Panc1 (cell line): ENCODE measurements at regions not wholly inside any gene's neighbourhood (a gene's known extent, or its start where the extent isn't known, plus 50 kb on each side); places are given as distances from the start of the nearest gene placed in this dataset.

ENCODE experiments used
- ATAC-seq: fragments of 200-7000 bp; cut with Tn5 transposase; 2 replicates; pipeline ENCODE4 v1.9.1; 2020; ENCODE audit warnings: mild to moderate bottlenecking, moderate library complexity
- BruUV-seq: library from RNA; stranded (reverse); fragments of 400-500 nt; replicated peaks from 2 replicates; lab custom pipeline; 2021; lab: Mats Ljungman, UMichigan
- CTCF ChIA-PET: fragments of 300-600 bp; sonication (Branson Sonifier 250); formaldehyde crosslinking; loops from one replicate; lab custom pipeline; 2022; ENCODE audit warnings: antibody characterized with exemption; lab: Charles Lee
- POLR2A ChIA-PET: fragments of 300-600 bp; sonication (Branson Sonifier 250); formaldehyde crosslinking; loops from one replicate; lab custom pipeline; 2022; ENCODE audit warnings: antibody characterized with exemption; lab: Charles Lee
- DNase-seq: peaks from one replicate; pipeline ENCODE4 v3.0.0-alpha.2; 2010; ENCODE audit warnings: low read depth, low spot score
- H3K27ac ChIP-seq: 2 replicates; pipeline ENCODE4 v1.5.1; 2011; ENCODE audit warnings: mild to moderate bottlenecking, low read length, inconsistent platforms
- H3K27me3 ChIP-seq: fragments of 200-500 bp; sonication (Bioruptor generic); 2 replicates; pipeline ENCODE4 v1.6.0; 2014; ENCODE audit warnings: low read length, inconsistent platforms; ENCODE audit not compliant: control insufficient read depth, insufficient read depth
- H3K36me3 ChIP-seq: fragments of 200-500 bp; sonication (Bioruptor generic); 2 replicates; pipeline ENCODE4 v1.5.1; 2014; ENCODE audit warnings: inconsistent platforms, mild to moderate bottlenecking, low read length, moderate library complexity; ENCODE audit not compliant: control insufficient read depth, insufficient read depth
- H3K4me1 ChIP-seq: 2 replicates; pipeline ENCODE4 v1.5.1; 2011; ENCODE audit warnings: inconsistent platforms, mild to moderate bottlenecking, low read length, moderate library complexity; ENCODE audit not compliant: control insufficient read depth, insufficient read depth
- H3K4me3 ChIP-seq, 2 experiments: 2 replicates each; pipeline ENCODE4 v1.5.1; 2011 to 2012; ENCODE audit warnings: low read depth in 2 of 2, low read length in 2 of 2, mild to moderate bottlenecking in 2 of 2, inconsistent platforms in 1 of 2, moderate library complexity in 1 of 2
- H3K9me3 ChIP-seq: fragments of 200-500 bp; sonication (Bioruptor generic); 2 replicates; pipeline ENCODE4 v1.5.1; 2014; ENCODE audit warnings: low read depth, mild to moderate bottlenecking, inconsistent platforms, low read length, moderate library complexity; ENCODE audit not compliant: control insufficient read depth, insufficient read depth
- POLR2AphosphoS5 ChIP-seq: IDR thresholded peaks from 2 replicates; pipeline ENCODE4 v1.6.1; 2012; ENCODE audit warnings: mild to moderate bottlenecking, low read depth, low read length, moderate library complexity
- SIN3A ChIP-seq: IDR thresholded peaks from 2 replicates; pipeline ENCODE4 v1.6.1; 2012; ENCODE audit warnings: low read depth, mild to moderate bottlenecking, low read length, moderate library complexity, borderline replicate concordance; ENCODE audit not compliant: insufficient read depth
- TCF7L2 ChIP-seq: IDR thresholded peaks from 2 replicates; pipeline ENCODE4 v1.6.1; 2011; ENCODE audit warnings: mild to moderate bottlenecking, low read depth, low read length, inconsistent platforms
- in situ Hi-C: cut with HindIII; loops from 2 replicates; pipeline ENCODE4 v1.10.0; 2016; ENCODE audit warnings: low sequenced_read_pairs, low pct_unique_long_range_greater_than_20kb
- intact Hi-C: fragments of 100-400 bp; cut with micrococcal nuclease; formaldehyde crosslinking; loops from one replicate; pipeline ENCODE4 v1.10.0; 2022; ENCODE audit not compliant: unreplicated experiment
- TF ChIP-seq, protein P1 (sequence below): fragments of 450-650 bp; IDR thresholded peaks from 2 replicates; pipeline ENCODE4 v1.5.1; 2017; ENCODE audit warnings: mild to moderate bottlenecking
- TF ChIP-seq, protein P2 (sequence below), 2 experiments: IDR thresholded peaks; 2 replicates each; pipeline ENCODE4 v1.6.1; 2011 to 2012; ENCODE audit warnings: low read depth in 2 of 2, control low read depth in 1 of 2, low read length in 1 of 2, mild to moderate bottlenecking in 1 of 2, moderate library complexity in 1 of 2; ENCODE audit not compliant: insufficient read depth in 1 of 2

DNA sequence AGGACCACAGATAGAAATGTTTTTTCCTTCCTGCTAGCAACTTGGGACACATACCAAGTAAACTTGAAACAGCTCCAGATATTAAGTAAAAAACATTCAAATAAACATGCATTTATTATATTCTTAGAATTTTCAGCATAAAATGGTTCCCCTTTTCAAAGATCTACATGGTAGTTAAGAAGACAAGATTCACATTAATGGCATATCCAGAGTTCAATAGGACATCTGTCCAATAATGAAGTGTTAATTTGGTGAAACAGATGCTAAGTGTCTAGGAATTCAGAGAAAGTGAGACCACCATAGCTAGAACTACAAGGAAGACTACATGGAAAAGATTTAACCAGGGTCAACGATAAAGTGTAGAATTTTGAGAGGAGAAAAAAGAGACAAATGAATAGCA lies 184.9 kb downstream of the COL12A1 start:
- no peaks in the 10 kb centered on the region for H3K27me3 ChIP-seq
- H3K36me3 ChIP-seq, result no peaks in the 10 kb centered on the region
- H3K9me3 ChIP-seq, result no peaks in the 10 kb centered on the region
- intact Hi-C loops (no loop called here), in situ Hi-C loops (no loop called here)
- no peak overlapping the region for H3K4me3 ChIP-seq
- ATAC-seq (no peak), DNase-seq (no peak)
- BruUV-seq, result no TSS peak
- TF ChIP-seq, protein P1, sequence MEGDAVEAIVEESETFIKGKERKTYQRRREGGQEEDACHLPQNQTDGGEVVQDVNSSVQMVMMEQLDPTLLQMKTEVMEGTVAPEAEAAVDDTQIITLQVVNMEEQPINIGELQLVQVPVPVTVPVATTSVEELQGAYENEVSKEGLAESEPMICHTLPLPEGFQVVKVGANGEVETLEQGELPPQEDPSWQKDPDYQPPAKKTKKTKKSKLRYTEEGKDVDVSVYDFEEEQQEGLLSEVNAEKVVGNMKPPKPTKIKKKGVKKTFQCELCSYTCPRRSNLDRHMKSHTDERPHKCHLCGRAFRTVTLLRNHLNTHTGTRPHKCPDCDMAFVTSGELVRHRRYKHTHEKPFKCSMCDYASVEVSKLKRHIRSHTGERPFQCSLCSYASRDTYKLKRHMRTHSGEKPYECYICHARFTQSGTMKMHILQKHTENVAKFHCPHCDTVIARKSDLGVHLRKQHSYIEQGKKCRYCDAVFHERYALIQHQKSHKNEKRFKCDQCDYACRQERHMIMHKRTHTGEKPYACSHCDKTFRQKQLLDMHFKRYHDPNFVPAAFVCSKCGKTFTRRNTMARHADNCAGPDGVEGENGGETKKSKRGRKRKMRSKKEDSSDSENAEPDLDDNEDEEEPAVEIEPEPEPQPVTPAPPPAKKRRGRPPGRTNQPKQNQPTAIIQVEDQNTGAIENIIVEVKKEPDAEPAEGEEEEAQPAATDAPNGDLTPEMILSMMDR, result no peak
- TF ChIP-seq TCF7L2 (no peak), POLR2AphosphoS5 (no peak), SIN3A (no peak)
- TF ChIP-seq, protein P2, sequence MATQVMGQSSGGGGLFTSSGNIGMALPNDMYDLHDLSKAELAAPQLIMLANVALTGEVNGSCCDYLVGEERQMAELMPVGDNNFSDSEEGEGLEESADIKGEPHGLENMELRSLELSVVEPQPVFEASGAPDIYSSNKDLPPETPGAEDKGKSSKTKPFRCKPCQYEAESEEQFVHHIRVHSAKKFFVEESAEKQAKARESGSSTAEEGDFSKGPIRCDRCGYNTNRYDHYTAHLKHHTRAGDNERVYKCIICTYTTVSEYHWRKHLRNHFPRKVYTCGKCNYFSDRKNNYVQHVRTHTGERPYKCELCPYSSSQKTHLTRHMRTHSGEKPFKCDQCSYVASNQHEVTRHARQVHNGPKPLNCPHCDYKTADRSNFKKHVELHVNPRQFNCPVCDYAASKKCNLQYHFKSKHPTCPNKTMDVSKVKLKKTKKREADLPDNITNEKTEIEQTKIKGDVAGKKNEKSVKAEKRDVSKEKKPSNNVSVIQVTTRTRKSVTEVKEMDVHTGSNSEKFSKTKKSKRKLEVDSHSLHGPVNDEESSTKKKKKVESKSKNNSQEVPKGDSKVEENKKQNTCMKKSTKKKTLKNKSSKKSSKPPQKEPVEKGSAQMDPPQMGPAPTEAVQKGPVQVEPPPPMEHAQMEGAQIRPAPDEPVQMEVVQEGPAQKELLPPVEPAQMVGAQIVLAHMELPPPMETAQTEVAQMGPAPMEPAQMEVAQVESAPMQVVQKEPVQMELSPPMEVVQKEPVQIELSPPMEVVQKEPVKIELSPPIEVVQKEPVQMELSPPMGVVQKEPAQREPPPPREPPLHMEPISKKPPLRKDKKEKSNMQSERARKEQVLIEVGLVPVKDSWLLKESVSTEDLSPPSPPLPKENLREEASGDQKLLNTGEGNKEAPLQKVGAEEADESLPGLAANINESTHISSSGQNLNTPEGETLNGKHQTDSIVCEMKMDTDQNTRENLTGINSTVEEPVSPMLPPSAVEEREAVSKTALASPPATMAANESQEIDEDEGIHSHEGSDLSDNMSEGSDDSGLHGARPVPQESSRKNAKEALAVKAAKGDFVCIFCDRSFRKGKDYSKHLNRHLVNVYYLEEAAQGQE (IDR thresholded peaks at IDR 0.05; ENCODE audit: insufficient read depth in 1 of 2, low read depth in 2 of 2, low read length in 1 of 2), result no peak
- POLR2A ChIA-PET, result no interaction called here
- H3K4me1 ChIP-seq, result no peaks in the 10 kb centered on the region
- CTCF ChIA-PET, result no interaction called here
- H3K27ac ChIP-seq, result no peak overlapping the region

DNA sequence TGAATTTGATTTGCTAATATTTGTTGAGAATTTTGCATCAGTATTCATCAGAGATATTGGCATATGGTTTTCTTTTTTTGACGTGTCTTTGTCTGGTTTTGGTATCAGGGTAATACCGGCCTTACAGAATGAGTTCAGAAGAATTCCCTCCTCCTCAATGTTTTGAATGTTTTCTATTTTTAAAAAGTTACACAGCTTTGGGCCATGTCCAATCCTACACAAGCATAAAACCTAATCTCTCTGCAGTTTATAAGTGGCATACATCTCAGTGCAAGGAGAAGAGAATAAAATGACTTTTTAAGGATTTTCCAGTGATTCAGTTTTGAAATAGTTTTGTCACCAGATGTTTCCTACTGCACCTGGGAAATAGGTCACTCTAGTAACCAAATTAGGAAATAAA lies 185.5 kb downstream of the COL12A1 start:
- TF ChIP-seq, protein P2 (IDR thresholded peaks at IDR 0.05; ENCODE audit: insufficient read depth in 1 of 2, low read depth in 2 of 2, low read length in 1 of 2), result no peak
- TF ChIP-seq SIN3A, result no peak
- no peak for TF ChIP-seq POLR2AphosphoS5
- TF ChIP-seq, protein P1, result no peak
- TF ChIP-seq TCF7L2, result no peak
- in situ Hi-C loops (no loop called here), intact Hi-C loops (no loop called here)
- ChIA-PET POLR2A (no interaction called here), CTCF (no interaction called here)
- ATAC-seq (no peak), DNase-seq (no peak)
- H3K4me3 ChIP-seq, result no peak overlapping the region
- BruUV-seq, result no TSS peak
- no peaks in the 10 kb centered on the region for H3K9me3 ChIP-seq
- H3K36me3 ChIP-seq, result no peaks in the 10 kb centered on the region
- H3K4me1 ChIP-seq, result no peaks in the 10 kb centered on the region
- H3K27ac ChIP-seq, result no peak overlapping the region
- H3K27me3 ChIP-seq, result no peaks in the 10 kb centered on the region
